ENCODE measurements at regions not wholly inside any gene's neighbourhood (a gene's known extent, or its start where the extent isn't known, plus 50 kb on each side); places are given as distances from the start of the nearest gene placed in this dataset.

- Histone ChIP-seq H3K4me1 (no peaks in the 10 kb centered on the region), H3K27me3 (no peaks in the 10 kb centered on the region), H3K4me3 (no peak overlapping the region), H3K9me3 (no peaks in the 10 kb centered on the region), H3K36me3 (no peaks in the 10 kb centered on the region), H3K27ac (no peak overlapping the region)
- DNase-seq (ENCODE audit: low spot score) = no peak
- TF ChIP-seq CTCF (IDR thresholded peaks at IDR 0.05) = no peak
Measured at GRCh38 chr1:105368446-105368845, 1618.7 kb downstream of the AMY1C start.

DNA sequence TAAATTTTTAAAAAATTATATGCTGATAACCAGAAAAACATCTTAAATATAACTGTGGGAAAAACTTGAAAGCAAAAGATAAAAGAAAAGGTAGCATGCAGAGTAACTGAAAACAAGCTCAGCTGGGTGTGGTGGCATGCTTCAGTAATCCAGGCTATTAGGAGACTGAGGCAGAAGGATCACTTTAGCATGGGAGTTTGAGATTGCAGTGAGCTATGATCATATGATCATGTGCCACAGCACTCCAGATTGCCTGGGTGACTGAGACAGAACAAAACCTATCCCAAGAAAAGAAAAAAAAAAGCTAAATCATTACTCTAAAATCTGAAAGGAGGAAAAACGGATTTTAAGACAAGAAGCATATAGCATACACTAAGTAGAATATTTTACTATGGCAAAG lies 1624.0 kb downstream of the AMY1C start:
- TF ChIP-seq CTCF (IDR thresholded peaks at IDR 0.05) = no peak
- Histone ChIP-seq H3K4me1 (no peaks in the 10 kb centered on the region), H3K9me3 (peaks cover 0 to 9% of the 10 kb centered on the region in 2 donors), H3K27me3 (no peaks in the 10 kb centered on the region), H3K36me3 (no peaks in the 10 kb centered on the region), H3K27ac (no peak overlapping the region), H3K4me3 (no peak overlapping the region)
- DNase-seq (ENCODE audit: low spot score) = no peak

DNA sequence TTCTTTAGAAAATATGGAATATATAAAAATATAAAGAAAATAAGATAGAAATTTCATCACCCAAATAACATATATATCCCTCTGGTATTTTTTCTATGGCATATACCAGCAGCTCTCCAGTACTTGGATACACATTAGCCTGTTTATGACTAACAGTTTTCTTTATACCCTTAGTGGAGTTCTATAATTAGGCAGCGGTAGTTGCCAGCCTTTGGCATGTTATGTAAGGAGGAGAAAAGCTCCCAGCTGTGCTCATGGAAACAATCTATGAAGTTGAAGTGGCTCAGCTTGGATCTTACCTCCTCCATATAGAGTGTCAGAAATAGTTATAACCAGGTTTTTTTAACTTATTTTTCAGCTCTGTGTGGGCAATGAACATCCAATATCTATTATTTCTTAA lies 1636.8 kb downstream of the AMY1C start:
- Histone ChIP-seq H3K4me3 (no peak overlapping the region), H3K27me3 (no peaks in the 10 kb centered on the region), H3K4me1 (no peaks in the 10 kb centered on the region), H3K27ac (no peak overlapping the region), H3K36me3 (no peaks in the 10 kb centered on the region), H3K9me3 (no peaks in the 10 kb centered on the region)
- DNase-seq (ENCODE audit: low spot score) = no peak
- TF ChIP-seq CTCF (IDR thresholded peaks at IDR 0.05) = no peak

DNA sequence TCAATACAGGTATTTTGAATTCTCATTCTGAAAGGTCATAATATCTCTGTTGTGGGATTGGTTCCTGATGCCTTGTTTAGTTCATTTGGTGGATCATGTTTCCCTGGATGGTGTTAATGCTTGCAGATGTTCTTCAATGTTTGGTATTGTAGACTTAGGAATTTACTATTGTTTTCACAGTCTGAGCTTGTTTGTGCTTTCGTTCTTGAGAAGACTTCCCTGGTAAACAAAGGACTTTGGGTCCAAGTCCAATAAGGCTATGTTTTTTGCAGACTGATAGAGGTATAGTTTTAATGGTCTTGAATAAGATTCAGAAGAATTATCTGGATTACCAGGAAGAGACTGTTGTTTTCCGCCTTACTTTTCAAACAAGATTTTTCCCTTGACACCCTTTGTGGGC lies 1646.3 kb downstream of the AMY1C start:
- no peak for DNase-seq (ENCODE audit: low spot score)
- no peak for TF ChIP-seq CTCF (IDR thresholded peaks at IDR 0.05)

DNA sequence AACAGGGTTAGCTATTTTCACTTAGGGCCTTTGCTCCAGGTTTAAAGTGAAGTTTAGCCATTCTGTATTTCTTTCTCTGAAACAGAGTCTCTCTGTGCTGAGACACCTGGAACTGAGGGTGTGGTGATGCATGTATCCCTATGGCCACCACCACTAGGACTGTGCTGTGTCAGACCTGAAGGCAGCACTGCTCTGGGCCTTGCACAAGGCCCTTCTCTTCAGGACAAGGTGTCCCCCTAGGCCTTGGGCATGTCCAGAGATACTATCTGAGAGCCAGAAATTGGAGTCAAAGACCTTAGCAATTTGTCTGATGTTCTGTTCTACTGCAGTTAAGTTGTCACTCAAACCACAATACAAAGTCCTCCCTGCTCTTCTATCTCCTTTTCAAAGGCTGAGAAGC lies 1649.2 kb downstream of the AMY1C start:
- H3K27ac ChIP-seq = no peak overlapping the region

More for the DNA sequence above, 1646.3 kb downstream of the AMY1C start:
- H3K27ac ChIP-seq = no peak overlapping the region
- H3K4me3 ChIP-seq = no peak overlapping the region
- peaks cover 0 to 4% of the 10 kb centered on the region in 2 donors for H3K9me3 ChIP-seq
- no peaks in the 10 kb centered on the region for H3K36me3 ChIP-seq
- H3K4me1 ChIP-seq = no peaks in the 10 kb centered on the region
- no peaks in the 10 kb centered on the region for H3K27me3 ChIP-seq

More for the DNA sequence above, 1649.2 kb downstream of the AMY1C start:
- no peaks in the 10 kb centered on the region for H3K4me1 ChIP-seq
- no peak overlapping the region for H3K4me3 ChIP-seq
- no peak for TF ChIP-seq CTCF (IDR thresholded peaks at IDR 0.05)
- H3K27me3 ChIP-seq = no peaks in the 10 kb centered on the region
- peaks cover 0 to 4% of the 10 kb centered on the region in 2 donors for H3K9me3 ChIP-seq
- no peaks in the 10 kb centered on the region for H3K36me3 ChIP-seq
- no peak for DNase-seq (ENCODE audit: low spot score)

Data from right atrium auricular region (tissue), 2 donors.